Stimulated activated CD4-positive, alpha-beta T cell treated with anti-CD3 and anti-CD28 coated beads, Interleukin-4, amount 100 ng/mL, for 4 hours (primary cell): ENCODE measurements at regions not wholly inside any gene's neighbourhood (a gene's known extent, or its start where the extent isn't known, plus 50 kb on each side); places are given as distances from the start of the nearest gene placed in this dataset.

ENCODE experiments used
- DNase-seq, 2 experiments: peaks; one replicate each; pipeline ENCODE4 v3.0.0-alpha.2; 2020

DNA sequence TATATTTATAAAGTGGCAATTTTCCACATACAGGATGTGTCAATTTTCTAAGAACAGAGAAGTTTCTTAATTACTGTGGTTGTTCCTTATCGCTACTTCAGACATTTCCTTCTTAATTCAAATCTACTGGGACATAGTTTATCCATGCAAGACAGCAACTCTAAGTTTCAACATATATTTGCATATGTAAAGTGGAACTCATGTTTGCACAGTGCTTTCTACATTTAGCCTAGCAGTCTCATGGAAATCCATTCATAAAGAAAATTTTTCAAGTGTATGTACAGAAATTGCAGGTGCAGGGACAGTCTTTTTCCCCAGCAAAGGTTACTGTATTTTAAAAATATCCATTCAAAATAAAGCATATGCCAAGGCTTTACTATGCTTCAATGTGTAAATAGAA, 956.7 kb upstream of the SEL1L start:
- DNase-seq = no peak

DNA sequence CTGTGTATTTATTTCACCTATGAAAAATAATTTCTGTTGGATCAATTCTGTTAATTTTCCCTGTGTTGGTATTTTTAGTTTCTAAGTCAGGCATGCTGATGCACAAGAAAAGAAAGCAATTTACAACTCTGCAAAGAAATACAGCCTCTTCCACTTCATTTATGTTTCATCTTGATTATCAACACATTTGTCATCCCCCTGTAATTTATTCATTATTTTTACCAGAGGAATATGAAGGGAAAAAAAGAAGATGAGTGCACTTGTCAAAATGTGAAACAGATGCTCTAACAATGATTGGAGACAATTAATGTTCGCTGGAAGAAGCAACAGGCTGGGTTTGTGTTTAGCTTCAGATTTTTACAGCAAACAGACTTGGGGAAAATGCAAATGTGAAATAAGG, 958.5 kb upstream of the SEL1L start:
- DNase-seq = no peak

DNA sequence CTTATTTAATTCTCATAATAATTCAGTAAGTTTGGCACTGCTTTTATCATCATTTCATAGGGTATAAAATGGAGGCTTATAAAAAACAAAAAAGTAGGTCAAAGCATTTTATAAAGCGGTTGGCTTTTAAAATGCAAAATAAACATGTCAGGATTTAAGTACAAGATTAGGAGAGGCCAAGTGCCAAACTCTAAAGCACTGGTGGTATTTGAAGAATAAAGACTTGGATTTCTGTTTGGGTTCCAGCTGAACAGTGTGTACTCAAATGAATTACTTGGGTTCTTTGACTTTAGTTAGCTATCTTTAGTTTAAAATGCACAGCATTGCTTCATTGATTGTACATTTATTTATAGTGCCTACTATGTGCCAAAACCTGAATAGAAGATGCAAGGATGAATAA, 966.6 kb upstream of the SEL1L start:
- no peak for DNase-seq

DNA sequence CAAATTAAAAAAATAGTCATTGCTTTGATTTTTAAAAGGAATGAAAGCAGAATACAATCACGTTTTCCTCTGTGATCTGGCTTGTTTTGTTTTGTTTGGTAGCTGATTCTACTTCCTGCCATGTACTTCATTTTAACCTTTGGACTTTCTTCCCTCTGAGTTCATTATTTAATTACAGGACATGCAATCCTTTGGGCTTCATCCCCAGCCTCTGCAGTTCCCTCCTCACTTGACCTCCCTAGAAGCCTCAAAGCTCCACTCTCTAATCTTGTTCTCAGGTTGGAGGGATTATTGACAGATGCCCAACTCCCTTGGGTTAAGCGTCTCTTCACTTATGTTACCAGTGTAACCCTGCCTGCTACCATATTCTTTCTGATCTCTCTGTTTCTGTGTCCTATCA, 967.9 kb upstream of the SEL1L start:
- no peak for DNase-seq

DNA sequence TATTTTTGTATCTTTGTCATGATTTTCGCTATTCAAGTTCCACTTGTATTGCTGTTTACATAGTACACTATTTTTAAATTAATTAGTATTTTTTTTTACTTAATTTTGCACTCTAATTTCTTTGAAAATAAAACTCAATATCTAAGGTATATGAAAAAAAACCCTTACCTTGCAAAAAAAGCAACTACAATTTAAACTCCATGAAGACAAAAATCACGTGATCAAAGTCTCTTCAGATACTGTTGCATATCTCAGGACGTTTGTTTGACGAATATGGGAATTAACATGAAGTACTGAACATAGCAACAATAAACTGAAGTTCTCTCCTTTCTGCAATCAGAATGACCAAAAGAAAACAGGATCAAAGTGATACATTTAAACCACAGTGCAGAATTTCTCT, 968.4 kb upstream of the SEL1L start:
- DNase-seq = no peak

DNA sequence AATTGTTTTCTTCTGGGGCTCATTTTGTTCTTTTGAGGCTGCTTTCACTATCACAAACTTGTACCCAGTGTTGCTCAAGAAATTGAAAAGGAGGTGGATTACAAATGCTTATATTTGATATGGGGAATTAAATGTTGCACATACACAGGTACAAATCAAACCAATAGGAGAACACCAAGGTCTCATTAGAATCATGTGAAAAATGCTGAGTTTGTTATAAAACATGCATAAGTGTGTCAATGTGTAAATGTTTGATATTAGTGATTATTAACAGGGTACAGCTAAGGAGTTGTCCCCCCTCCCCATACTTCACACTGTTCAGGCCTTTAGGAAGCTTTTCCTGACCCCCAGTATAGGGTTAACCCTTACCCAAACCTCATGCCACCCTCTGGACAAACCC, 971.2 kb upstream of the SEL1L start:
- DNase-seq = no peak

DNA sequence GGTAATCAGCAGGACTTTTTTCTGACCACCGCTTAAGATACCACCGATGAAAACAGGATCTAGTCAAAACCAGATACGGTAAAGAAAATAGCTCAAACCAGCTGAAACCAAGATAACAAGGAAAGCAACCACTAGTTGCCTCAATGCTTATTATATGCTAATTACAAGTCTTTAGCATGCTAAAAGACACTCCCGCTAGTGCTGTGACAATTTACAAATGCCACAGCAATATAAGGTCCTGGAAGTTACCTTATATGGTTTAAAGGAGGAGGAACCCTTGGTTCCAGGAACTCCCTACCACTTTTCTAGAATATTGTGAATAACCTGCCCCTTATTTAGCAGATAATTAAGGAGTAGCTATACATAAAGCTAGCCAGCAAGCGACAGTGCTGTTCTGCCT, 976.4 kb upstream of the SEL1L start:
- DNase-seq = no peak

DNA sequence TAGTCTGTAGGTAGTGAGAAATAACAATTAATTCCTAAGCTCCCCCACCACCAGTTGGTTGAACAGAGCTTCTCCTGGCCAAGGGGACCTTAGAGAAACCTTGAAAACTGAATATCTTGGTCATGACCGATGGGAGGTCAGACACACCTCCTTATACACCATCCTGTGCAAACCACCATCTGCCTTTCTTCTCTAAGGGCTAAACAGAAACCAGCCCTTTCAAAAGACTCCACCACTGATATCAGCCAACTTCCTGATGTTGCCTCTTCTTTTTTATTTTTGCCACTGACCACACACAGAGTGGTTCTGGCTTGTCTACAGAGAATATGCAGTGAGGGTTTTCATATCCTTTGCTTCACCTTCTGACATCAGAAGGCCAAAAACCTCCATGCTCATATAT, 977.7 kb upstream of the SEL1L start:
- no peak for DNase-seq

DNA sequence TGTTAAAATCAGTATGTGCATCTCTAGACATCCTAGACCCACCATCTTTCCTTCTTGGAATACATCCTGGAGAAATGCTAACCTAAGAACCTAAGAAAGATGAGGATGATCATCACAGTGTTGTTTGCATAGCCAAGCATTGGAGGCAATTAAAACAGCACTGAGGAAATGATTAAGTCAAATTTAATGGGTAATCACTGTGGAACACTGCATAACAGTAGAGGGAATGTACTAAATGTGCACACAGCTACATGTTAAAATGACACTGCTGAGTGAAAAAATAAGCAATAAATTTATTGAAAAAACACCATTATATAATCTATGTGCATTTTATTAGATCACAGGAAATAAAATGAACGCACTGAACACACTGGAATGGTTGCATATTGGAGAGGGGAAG, 987.1 kb upstream of the SEL1L start:
- DNase-seq = no peak

DNA sequence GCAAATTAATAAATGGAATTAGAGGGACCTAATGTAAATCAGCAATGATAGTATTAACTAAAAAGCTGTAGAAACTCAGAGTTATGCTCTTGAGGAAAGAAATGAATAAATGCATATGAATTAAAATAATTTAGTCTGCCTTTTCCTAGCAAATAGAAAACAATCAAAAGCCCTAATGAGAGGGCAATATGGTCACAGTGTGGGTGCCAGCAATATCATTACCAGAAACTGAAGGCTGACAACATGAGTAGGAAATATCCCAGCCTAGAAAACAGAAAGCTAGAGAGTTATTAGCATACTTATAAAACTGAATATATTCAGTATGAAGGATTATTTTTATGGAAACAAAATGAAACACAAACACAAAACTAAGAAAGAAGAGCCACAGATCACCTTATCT, 987.5 kb upstream of the SEL1L start:
- no peak for DNase-seq

DNA sequence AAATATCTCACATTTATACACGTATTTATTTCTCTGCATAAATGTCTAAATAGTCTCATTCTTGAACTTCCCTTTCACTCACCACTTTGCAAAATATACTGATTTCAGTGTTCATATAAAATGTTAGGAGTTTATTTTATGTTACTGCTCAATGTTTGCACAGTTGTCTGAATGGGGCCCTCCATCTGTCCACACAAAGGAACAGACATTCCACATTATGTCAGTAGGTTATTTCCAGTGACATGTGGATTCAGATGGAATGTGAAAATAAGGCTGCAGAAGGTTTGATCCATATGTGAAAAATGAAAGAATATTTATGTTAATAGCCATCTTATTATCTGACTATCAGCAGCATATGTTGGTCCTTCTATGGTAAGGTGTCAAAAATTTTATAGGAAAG, 994.4 kb upstream of the SEL1L start:
- DNase-seq = no peak

DNA sequence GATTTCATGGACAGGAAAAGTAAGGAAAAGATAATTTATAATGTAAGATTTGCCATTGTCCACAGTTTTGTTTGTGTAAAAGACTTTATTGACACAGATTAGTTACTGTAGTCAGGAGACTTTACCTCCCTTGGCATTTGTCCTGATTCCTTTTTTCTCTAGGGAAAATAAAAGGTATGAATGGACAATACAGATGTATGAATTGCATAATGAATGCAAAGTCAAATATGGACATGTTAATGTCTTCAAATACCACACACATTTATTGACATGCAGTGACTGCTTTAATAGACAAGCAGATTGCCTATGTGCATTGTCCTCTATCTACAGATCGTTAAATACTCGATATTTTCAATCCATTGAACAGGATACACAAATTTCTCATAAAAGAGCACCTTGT, 999.7 kb upstream of the SEL1L start:
- no peak for DNase-seq

DNA sequence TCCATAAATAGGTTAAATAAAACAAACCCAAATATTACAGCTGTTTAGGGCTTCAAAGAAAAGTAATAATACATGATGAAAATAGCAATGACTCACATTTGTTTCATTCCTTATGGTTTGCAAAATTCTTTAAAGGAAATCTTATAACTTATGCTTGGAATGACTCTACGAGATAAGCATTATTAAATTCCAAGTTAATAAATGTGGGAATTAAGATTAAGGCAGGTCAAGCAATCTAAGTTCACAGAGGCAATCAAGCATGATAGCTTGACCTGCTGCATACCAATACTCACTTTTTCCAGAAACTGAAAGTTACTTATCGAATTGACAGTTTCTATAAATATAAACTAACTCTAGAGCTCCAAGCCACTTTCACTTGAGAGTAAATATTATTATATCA, 1002.9 kb upstream of the SEL1L start:
- DNase-seq = no peak

DNA sequence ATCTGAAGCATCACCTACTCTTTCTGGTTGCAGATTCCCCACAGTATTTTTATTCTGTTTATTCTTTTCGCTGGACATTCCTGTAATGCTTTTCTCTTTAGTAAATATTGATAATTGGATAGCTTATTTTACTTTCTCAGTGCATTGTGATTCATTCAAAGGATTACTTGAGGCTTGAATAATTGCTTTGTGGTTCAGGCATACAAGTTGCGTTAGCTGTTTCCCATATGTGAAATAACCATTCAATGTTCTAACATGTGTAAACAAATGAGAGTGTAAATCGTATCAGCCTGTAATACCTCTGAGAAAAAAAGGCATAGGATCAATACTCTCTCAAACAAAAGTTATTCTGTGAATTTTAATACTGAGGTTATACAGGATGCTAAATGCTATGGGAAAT, 1004.2 kb upstream of the SEL1L start:
- DNase-seq = no peak

DNA sequence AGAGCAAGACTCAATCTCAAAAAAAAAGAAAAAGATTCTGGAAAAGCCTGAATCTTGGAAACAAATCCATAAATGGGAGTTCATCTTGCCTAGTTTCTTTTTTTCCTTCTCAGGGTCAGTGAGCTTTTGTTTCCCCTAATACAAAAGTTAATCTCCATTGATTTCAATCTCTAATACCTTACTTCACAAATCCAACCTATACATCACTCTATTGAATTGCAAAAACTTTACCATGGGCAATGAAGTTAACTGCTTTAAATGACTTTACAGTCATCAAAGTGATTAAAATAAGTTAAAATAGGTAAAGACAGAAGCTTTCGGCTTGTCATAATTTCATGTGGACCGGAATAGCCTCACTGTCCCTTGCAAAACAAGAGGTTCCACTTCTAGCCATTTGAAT, 1012.7 kb upstream of the SEL1L start:
- no peak for DNase-seq

DNA sequence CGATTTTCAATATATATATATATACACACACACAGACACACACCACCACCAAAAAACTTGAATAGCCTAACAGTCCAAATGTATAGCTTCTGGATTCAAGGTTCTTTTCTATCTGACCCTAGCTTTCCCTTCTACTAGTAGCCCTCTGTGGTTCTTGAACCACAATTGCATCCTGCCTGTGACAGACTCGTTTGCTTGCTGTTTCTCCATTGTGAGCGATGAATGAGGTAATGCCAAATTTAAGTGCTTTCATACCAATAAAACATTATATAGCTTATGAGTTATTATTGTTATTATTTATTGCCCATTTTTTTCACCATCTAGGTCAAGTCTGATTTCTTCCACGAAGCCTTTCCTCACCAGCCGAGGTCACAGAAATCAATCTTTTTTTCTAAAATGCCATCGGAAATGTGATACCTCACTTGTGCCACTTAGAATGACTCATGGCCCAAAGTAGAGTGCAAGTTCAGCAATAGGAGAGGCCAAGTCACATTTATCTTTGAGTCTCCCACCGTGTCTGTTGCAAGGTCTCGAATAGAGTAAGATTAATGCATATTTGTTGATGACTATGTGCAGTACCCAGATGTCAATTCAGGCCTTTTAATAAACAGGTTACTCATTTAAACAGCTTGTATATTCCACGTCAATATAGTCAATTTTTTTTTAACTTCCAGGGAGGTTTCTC, 1015.8 kb upstream of the SEL1L start:
- DNase-seq = no peak

DNA sequence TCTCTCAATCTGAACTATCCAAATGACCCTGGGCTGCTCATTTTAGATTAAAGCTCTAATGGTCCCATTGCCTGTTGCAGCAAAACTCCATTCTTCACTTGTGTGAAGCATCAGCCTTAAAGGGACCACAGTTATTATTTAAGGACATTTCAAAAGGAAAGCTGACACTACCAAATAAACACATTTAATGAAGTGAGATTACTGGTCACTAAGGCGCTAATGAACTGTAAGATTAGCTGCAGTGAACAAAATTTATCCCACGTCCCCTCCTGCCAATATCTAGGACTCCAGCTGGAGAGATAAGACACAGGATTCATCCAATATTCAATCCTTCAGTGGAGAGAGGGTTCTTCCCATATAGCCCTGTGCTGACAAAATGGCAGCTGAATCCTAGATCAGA, 1029.2 kb upstream of the SEL1L start:
- no peak for DNase-seq

DNA sequence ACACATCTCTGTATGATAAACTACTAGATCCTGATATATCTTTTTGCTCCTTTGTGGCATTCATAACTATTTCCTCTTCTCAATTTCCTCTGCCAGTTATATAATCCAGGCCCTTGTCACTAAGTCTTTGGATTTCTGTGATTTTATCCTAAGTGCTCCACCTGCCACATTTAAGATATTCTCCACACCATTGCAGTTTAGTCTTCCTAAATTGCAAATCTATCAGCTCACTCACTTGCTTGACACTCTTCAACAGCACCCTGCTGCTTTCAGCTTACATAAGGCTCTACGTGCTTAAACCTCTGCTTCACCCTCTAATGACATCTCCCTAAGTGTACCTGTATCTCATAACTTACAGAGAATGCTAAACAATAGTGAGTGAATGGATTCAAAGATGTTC, 1032.2 kb upstream of the SEL1L start:
- no peak for DNase-seq

DNA sequence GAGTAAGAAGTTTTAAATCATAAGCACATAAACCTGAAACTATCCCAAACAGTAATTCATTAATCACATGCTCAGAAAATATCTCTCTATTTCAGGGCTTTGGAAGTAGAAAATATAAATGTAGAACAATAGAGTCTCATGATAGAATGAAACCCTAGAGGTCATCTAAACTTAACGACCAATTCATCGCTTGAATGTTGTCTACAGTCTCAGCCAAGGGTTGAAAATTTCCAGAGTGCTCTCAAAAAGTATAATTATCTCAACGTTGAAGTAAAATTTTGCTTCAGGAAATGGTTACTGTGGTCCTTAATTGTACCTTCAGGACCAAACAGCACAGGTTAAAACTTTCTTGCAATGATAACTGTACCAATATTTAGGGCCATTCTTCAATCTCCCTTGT, 1053.6 kb upstream of the SEL1L start:
- DNase-seq = no peak

DNA sequence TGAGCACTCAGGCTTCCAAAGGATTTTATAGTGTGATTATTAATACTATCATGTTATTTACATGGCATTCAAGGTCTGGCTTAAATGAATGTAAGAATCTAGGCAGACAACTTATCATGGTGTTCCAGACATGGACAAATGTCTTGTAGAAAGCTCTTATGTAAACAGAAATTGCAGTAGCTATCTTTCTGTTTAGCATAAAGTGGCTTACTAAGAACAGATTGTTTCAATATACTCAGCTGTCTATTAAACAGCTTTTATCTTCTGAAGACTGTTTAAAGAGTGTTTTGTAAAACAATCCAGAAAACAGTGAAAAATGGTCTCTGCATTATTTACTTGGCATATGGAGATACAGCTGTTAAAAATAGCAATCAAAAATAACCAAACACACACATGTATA, 1061.8 kb upstream of the SEL1L start:
- DNase-seq = no peak

DNA sequence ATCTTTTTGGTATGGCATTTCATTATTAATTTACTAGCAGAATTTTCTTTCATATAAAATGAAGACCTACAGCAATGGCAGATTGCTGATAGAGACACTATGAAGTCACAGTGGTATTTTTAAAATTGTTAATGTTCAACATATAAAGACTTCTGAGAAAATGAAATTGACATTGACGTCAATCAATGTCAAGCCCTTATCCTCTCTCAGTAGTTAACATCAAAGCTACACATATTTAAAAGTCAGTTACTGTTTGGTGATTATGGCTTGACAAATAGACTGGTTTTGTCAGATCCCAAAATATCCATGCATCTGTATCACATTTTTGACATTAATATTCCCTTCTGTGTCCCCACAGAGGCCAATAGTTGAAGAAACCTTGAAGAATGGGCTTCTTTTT, 1069.1 kb upstream of the SEL1L start:
- DNase-seq = no peak

DNA sequence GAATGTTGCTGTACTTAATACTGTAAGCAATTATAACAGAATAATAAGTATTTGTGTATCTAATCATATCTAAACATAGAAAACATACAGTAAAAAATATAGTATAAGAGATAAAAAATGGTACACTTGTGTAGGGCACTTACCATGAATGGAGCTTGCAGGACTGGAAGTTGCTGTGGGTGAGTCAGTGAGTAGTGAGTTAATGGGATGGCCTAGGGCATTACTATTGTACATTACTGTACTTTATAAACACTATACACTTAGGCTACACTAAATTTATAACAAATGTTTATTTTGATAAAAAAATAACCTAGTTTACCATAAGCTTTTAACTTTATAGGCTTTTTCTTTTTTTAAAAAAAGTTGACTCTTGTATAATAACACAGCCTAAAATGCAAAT, 1071.2 kb upstream of the SEL1L start:
- DNase-seq = no peak

DNA sequence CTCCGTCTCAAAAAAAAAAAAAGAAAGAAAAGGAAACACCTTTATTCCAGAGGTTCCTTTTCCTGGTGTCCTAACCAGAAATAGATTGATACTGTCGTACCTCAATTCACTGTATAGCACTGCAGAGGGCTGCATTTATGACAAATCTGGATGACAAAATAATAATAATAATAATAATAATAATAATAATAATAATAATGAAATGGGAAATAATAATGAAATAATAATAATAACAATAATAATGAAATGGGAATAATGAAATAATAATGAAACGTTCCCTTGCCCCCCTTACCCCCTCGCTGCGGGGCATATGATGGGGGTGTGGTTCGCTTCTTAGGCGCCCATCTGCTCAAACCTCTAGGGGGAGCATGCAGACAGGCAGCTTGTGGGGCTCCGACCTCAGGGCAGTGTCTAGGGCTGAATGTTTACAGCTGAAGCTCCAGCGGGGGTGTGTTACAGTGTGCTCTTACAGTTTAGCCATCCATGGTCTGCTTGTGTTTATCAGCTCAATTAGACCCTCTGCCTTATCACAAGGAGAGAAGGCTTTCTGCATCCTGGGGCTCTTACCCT, 1088.3 kb upstream of the SEL1L start:
- no peak for DNase-seq

DNA sequence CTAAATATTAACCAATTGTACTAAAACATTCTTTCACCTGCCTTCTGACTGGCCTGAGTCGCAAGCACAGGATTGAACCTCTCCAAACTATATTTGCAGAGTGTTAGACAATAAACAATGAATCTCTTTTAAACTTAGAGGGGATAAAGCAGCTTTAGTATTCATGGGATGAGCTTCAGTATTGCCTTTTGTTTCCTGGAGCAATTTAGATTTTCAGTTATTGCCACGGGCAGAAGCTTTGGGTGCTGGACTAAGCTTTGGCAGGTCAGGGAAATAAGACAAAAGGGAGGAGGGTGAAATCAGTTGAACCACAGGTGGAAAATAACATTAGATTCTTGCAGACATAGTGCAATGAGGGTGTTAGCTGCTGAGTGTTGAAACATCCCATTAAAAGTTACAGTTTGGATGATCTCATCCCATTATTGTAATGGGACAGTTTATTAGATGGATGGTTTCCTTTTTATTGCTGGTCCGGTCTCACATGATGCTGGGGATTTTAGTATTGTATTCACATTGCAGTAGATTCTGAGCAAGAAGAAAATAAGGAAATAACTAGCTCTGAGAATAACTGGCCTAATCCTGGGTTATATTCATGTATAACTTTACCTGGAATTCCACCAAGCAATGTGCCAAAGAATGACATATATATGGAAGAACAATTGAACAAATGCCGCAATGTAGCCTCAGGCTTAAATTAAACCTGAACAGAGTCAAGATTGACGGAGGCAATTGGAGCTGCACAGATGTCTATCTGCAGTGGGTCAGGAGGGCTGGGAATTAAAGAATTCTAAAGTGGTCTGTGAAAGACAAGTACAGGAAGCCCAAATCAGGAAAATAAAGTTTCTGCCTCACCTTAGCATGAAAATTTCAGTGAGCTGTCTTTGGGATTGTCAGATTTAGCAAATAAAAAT, 1092.8 kb upstream of the SEL1L start:
- DNase-seq = no peak
